ENCODE measurements at regions not wholly inside any gene's neighbourhood (a gene's known extent, or its start where the extent isn't known, plus 50 kb on each side); places are given as distances from the start of the nearest gene placed in this dataset.

GRCh38 chr12:58131986-58132755, 190.8 kb downstream of the ATP23 start:
- no peak for TF ChIP-seq CTCF (IDR thresholded peaks at IDR 0.05)
- H4K20me1 ChIP-seq (ENCODE audit: insufficient read depth, low read length), result no peaks in the 10 kb centered on the region
- Mint-ChIP-seq H3K27me3 (ENCODE audit: low read depth in 3 of 3) (peaks cover 0 to 3% (median 2%) of the 10 kb centered on the region in 3 donors), H3K4me3 (no peak overlapping the region), H3K36me3 (no peaks in the 10 kb centered on the region), H3K4me1 (no peaks in the 10 kb centered on the region), H3K27ac (no peak overlapping the region), H3K9me3 (peaks cover under 1 to 4% (median 2%) of the 10 kb centered on the region in 7 donors)
- no peaks in the 10 kb centered on the region for H3K4me1 ChIP-seq (ENCODE audit: control insufficient read depth in 1 of 2, insufficient read depth in 2 of 2, low read length in 2 of 2)
- no peak for DNase-seq
- H2AFZ ChIP-seq (ENCODE audit: insufficient read depth, low read depth, low read length, poor library complexity, severe bottlenecking), result no peak overlapping the region
- no peak overlapping the region for H3K9ac ChIP-seq (ENCODE audit: insufficient read depth, low read length, poor library complexity, severe bottlenecking)
- no peak overlapping the region for H3K4me3 ChIP-seq (replicated peaks in 1 of 3; ENCODE audit: low read depth in 2 of 3, low read length in 3 of 3)
- H3K27me3 ChIP-seq (ENCODE audit: control insufficient read depth in 2 of 2, insufficient read depth in 2 of 2, low read length in 2 of 2), result no peaks in the 10 kb centered on the region
- H3K27ac ChIP-seq (ENCODE audit: low read depth in 1 of 2, low read length in 2 of 2), result no peak overlapping the region
- H3K4me2 ChIP-seq (replicated peaks; ENCODE audit: extremely low read depth, low read length, poor library complexity, severe bottlenecking), result no peak overlapping the region
- H3K79me2 ChIP-seq (ENCODE audit: insufficient read depth, low read length), result no peaks in the 10 kb centered on the region
- intact Hi-C loops (cut with micrococcal nuclease), result no loop called here
- 95% methylated on average over 4 of the region's 5 CpGs for WGBS (ENCODE audit: insufficient coverage)
- no peaks in the 10 kb centered on the region for H3K9me3 ChIP-seq (replicated peaks in 1 of 2; ENCODE audit: control insufficient read depth in 1 of 2, insufficient read depth in 1 of 2, low read length in 2 of 2)
- no peaks in the 10 kb centered on the region for H3K36me3 ChIP-seq (replicated peaks in 1 of 2; ENCODE audit: control insufficient read depth in 1 of 2, insufficient read depth in 2 of 2, low read length in 2 of 2)

GRCh38 chr12:58138424-58138823, 197.1 kb downstream of the ATP23 start:
- Histone ChIP-seq H2AFZ (ENCODE audit: insufficient read depth, low read depth, low read length, poor library complexity, severe bottlenecking) (no peak overlapping the region), H3K9me3 (replicated peaks in 1 of 2; ENCODE audit: control insufficient read depth in 1 of 2, insufficient read depth in 1 of 2, low read length in 2 of 2) (no peaks in the 10 kb centered on the region), H3K4me2 (replicated peaks; ENCODE audit: extremely low read depth, low read length, poor library complexity, severe bottlenecking) (no peak overlapping the region), H3K36me3 (replicated peaks in 1 of 2; ENCODE audit: control insufficient read depth in 1 of 2, insufficient read depth in 2 of 2, low read length in 2 of 2) (no peaks in the 10 kb centered on the region), H3K4me1 (ENCODE audit: control insufficient read depth in 1 of 2, insufficient read depth in 2 of 2, low read length in 2 of 2) (no peaks in the 10 kb centered on the region), H3K27me3 (ENCODE audit: control insufficient read depth in 2 of 2, insufficient read depth in 2 of 2, low read length in 2 of 2) (no peaks in the 10 kb centered on the region), H3K9ac (ENCODE audit: insufficient read depth, low read length, poor library complexity, severe bottlenecking) (no peak overlapping the region), H3K27ac (ENCODE audit: low read depth in 1 of 2, low read length in 2 of 2) (no peak overlapping the region), H3K4me3 (replicated peaks in 1 of 3; ENCODE audit: low read depth in 2 of 3, low read length in 3 of 3) (no peak overlapping the region), H4K20me1 (ENCODE audit: insufficient read depth, low read length) (no peaks in the 10 kb centered on the region), H3K79me2 (ENCODE audit: insufficient read depth, low read length) (no peaks in the 10 kb centered on the region)
- no peaks in the 10 kb centered on the region for H3K36me3 Mint-ChIP-seq
- H3K9me3 Mint-ChIP-seq, result peaks cover 0 to 2% (median 1%) of the 10 kb centered on the region in 7 donors
- TF ChIP-seq CTCF (IDR thresholded peaks at IDR 0.05), result no peak
- H3K4me1 Mint-ChIP-seq, result no peaks in the 10 kb centered on the region
- H3K4me3 Mint-ChIP-seq, result no peak overlapping the region
- H3K27me3 Mint-ChIP-seq (ENCODE audit: low read depth in 3 of 3), result peaks cover 0 to 3% (median 0%) of the 10 kb centered on the region in 3 donors
- intact Hi-C loops (cut with micrococcal nuclease), result no loop called here
- no peak for DNase-seq
- no CpG with 5 or more reads among the region's 2 CpGs for WGBS (ENCODE audit: insufficient coverage)
- H3K27ac Mint-ChIP-seq, result no peak overlapping the region

Data from CD14-positive monocyte (primary cell).